H9 (cell line): ENCODE measurements at regions not wholly inside any gene's neighbourhood (a gene's known extent, or its start where the extent isn't known, plus 50 kb on each side); places are given as distances from the start of the nearest gene placed in this dataset.

Source experiments
- DNase-seq: peaks from one replicate; pipeline ENCODE4 v3.0.0-alpha.2; 2017
- H2AFZ ChIP-seq: one replicate; pipeline ENCODE4 v1.6.1; 2013; ENCODE audit warnings: mild to moderate bottlenecking, low read length, control low read depth, moderate library complexity
- H2AK5ac ChIP-seq: 2 replicates; pipeline ENCODE4 v1.6.1; 2013; ENCODE audit warnings: low read length, control low read depth, mixed read lengths; ENCODE audit not compliant: insufficient read length
- H2BK120ac ChIP-seq: one replicate; pipeline ENCODE4 v1.6.1; 2013; ENCODE audit warnings: low read depth, mild to moderate bottlenecking, low read length, control low read depth, inconsistent platforms; ENCODE audit not compliant: poor library complexity, severe bottlenecking
- H2BK12ac ChIP-seq: 2 replicates; pipeline ENCODE4 v1.6.1; 2013; ENCODE audit warnings: low read length, control low read depth, mixed read lengths, low read depth; ENCODE audit not compliant: insufficient read length
- H2BK15ac ChIP-seq: 2 replicates; pipeline ENCODE4 v1.6.1; 2013; ENCODE audit warnings: low read depth, low read length, control low read depth
- H2BK20ac ChIP-seq: one replicate; pipeline ENCODE4 v1.6.1; 2013; ENCODE audit warnings: low read depth, mild to moderate bottlenecking, low read length, control low read depth, inconsistent platforms; ENCODE audit not compliant: poor library complexity, severe bottlenecking
- H2BK5ac ChIP-seq: 2 replicates; pipeline ENCODE4 v1.6.1; 2013; ENCODE audit warnings: low read length, control low read depth, mixed read lengths; ENCODE audit not compliant: insufficient read length
- H3K14ac ChIP-seq: 2 replicates; pipeline ENCODE4 v1.6.1; 2013; ENCODE audit warnings: low read length, control low read depth; ENCODE audit not compliant: insufficient read depth
- H3K18ac ChIP-seq: 2 replicates; pipeline ENCODE4 v1.6.1; 2013; ENCODE audit warnings: low read depth, mild to moderate bottlenecking, mixed read lengths, low read length, control low read depth; ENCODE audit not compliant: insufficient read length
- H3K23ac ChIP-seq: 2 replicates; pipeline ENCODE4 v1.6.1; 2013; ENCODE audit warnings: low read length, control low read depth, mixed read lengths, low read depth; ENCODE audit not compliant: insufficient read length
- H3K23me2 ChIP-seq: 2 replicates; pipeline ENCODE4 v1.6.1; 2013; ENCODE audit warnings: low read depth, mild to moderate bottlenecking, mixed read lengths, low read length, control low read depth; ENCODE audit not compliant: insufficient read length, poor library complexity, severe bottlenecking
- H3K27ac ChIP-seq: 2 replicates; pipeline ENCODE4 v1.5.1; 2013; ENCODE audit warnings: low read length, control low read depth, mixed read lengths, low read depth; ENCODE audit not compliant: insufficient read length
- H3K27me3 ChIP-seq: 2 replicates; pipeline ENCODE4 v1.6.1; 2013; ENCODE audit warnings: low read length, control low read depth, inconsistent platforms; ENCODE audit not compliant: insufficient read depth
- H3K4ac ChIP-seq: 2 replicates; pipeline ENCODE4 v1.6.1; 2013; ENCODE audit warnings: low read depth, mild to moderate bottlenecking, control low read depth, inconsistent platforms, low read length, moderate library complexity
- H3K4me1 ChIP-seq: 2 replicates; pipeline ENCODE4 v1.6.1; 2013; ENCODE audit warnings: low read length, control low read depth, inconsistent platforms; ENCODE audit not compliant: insufficient read depth
- H3K4me2 ChIP-seq: 2 replicates; pipeline ENCODE4 v1.6.1; 2013; ENCODE audit warnings: low read length, control low read depth, mixed read lengths; ENCODE audit not compliant: insufficient read length, insufficient read depth
- H3K56ac ChIP-seq: 2 replicates; pipeline ENCODE4 v1.6.1; 2013; ENCODE audit warnings: low read depth, mild to moderate bottlenecking, mixed read lengths, low read length, control low read depth; ENCODE audit not compliant: insufficient read length
- H3K79me1 ChIP-seq: 2 replicates; pipeline ENCODE4 v1.6.1; 2013; ENCODE audit warnings: low read depth, mild to moderate bottlenecking, moderate library complexity, low read length, control low read depth, inconsistent platforms; ENCODE audit not compliant: insufficient read depth, poor library complexity, severe bottlenecking
- H3K79me2 ChIP-seq: 2 replicates; pipeline ENCODE4 v1.6.1; 2013; ENCODE audit warnings: low read length, control low read depth, inconsistent platforms; ENCODE audit not compliant: insufficient read depth
- H3K9ac ChIP-seq: 2 replicates; pipeline ENCODE4 v1.6.1; 2013; ENCODE audit warnings: low read length, control low read depth, mixed read lengths; ENCODE audit not compliant: insufficient read length; ENCODE audit errors: extremely low read depth
- H3K9me3 ChIP-seq: one replicate; pipeline ENCODE4 v1.6.1; 2013; ENCODE audit warnings: low read depth, low read length, inconsistent platforms; ENCODE audit not compliant: control insufficient read depth
- H3T11ph ChIP-seq: one replicate; pipeline ENCODE4 v1.6.1; 2013; ENCODE audit warnings: mild to moderate bottlenecking, low read length, control low read depth, inconsistent platforms
- H4K20me1 ChIP-seq: one replicate; pipeline ENCODE4 v1.6.1; 2013; ENCODE audit not compliant: control insufficient read depth, insufficient read length, insufficient read depth
- H4K5ac ChIP-seq: 2 replicates; pipeline ENCODE4 v1.6.1; 2013; ENCODE audit warnings: low read depth, mild to moderate bottlenecking, mixed read lengths, low read length, control low read depth; ENCODE audit not compliant: insufficient read length
- H4K8ac ChIP-seq: replicated peaks from 2 replicates; pipeline ENCODE4 v1.6.1; 2013; ENCODE audit warnings: low read length, control low read depth, mixed read lengths, low read depth; ENCODE audit not compliant: insufficient read length
- H4K91ac ChIP-seq: 2 replicates; pipeline ENCODE4 v1.6.1; 2013; ENCODE audit warnings: low read depth, mild to moderate bottlenecking, moderate library complexity, mixed read lengths, low read length, control low read depth; ENCODE audit not compliant: insufficient read length
- H3K27ac Mint-ChIP-seq, 3 experiments: 2 replicates in 2 of 3; 3 replicates in 1 of 3; pipeline ENCODE4 v1.8.0; 2020 to 2021; ENCODE audit warnings: mixed read lengths in 3 of 3, mild to moderate bottlenecking in 1 of 3, moderate library complexity in 1 of 3
- H3K27me3 Mint-ChIP-seq: 2 replicates; pipeline ENCODE4 v1.8.0; 2021; ENCODE audit warnings: low read depth, mild to moderate bottlenecking, moderate library complexity, mixed read lengths
- H3K36me3 Mint-ChIP-seq, 3 experiments: 2 replicates in 2 of 3; 3 replicates in 1 of 3; pipeline ENCODE4 v1.8.0; 2020 to 2021; ENCODE audit warnings: low read depth in 3 of 3, mixed read lengths in 3 of 3; ENCODE audit not compliant: insufficient read depth in 1 of 3
- H3K4me1 Mint-ChIP-seq, 2 experiments: 2 replicates each; pipeline ENCODE4 v1.8.0; 2020; ENCODE audit warnings: mixed read lengths in 2 of 2
- H3K4me3 Mint-ChIP-seq, 2 experiments: 2 replicates in 1 of 2; 3 replicates in 1 of 2; pipeline ENCODE4 v1.8.0; 2020 to 2021; ENCODE audit warnings: mild to moderate bottlenecking in 2 of 2, mixed read lengths in 2 of 2, moderate library complexity in 1 of 2
- H3K9me3 Mint-ChIP-seq, 2 experiments: 2 replicates in 1 of 2; 3 replicates in 1 of 2; pipeline ENCODE4 v1.8.0; 2020; ENCODE audit warnings: mild to moderate bottlenecking in 2 of 2, mixed read lengths in 2 of 2, moderate library complexity in 1 of 2
- CTCF ChIP-seq: fragments of 200-600 bp; sonication (generic); conservative IDR thresholded peaks from 3 replicates; pipeline ENCODE4 v1.8.0; 2021; ENCODE audit warnings: antibody characterized with exemption, mild to moderate bottlenecking
- WGBS: extraction: QIAGEN DNeasy Blood & Tissue Kit; methylation state at CpG from one replicate; pipeline ENCODE4 v1.1.7; 2013; ENCODE audit warnings: missing lambda C conversion rate, low lambda C conversion rate, mixed read lengths; ENCODE audit not compliant: insufficient read length; ENCODE audit errors: extremely low coverage; 5-methylcytosine and 5-hydroxymethylcytosine counted together

- Mint-ChIP-seq H3K36me3 (no peaks in the 10 kb centered on the region), H3K27ac (no peak overlapping the region), H3K4me3 (no peak overlapping the region), H3K4me1 (0 out of 4 replicates have a peak, but pooled peaks cover 0 to 4% of the 10 kb centered on the region in 2 experiments), H3K9me3 (no peaks in the 10 kb centered on the region; a peak in 1 of 5 replicates), H3K27me3 (no peaks in the 10 kb centered on the region)
- Histone ChIP-seq H2AK5ac (no peak overlapping the region), H2BK5ac (no peak overlapping the region), H3K9ac (no peak overlapping the region), H2AFZ (no peak overlapping the region), H3K4ac (no peak overlapping the region), H4K91ac (no peak overlapping the region), H2BK120ac (no peak overlapping the region), H4K20me1 (no peaks in the 10 kb centered on the region), H2BK12ac (no peak overlapping the region), H3K4me1 (no peaks in the 10 kb centered on the region), H3K56ac (no peak overlapping the region), H2BK15ac (no peak overlapping the region), H4K8ac (no peak overlapping the region), H3K18ac (no peak overlapping the region), H3K23me2 (no peaks in the 10 kb centered on the region), H3K27ac (no peak overlapping the region), H3K4me2 (no peak overlapping the region), H3K79me2 (no peaks in the 10 kb centered on the region), H4K5ac (no peak overlapping the region), H3K14ac (no peak overlapping the region), H3K9me3 (no peaks in the 10 kb centered on the region), H2BK20ac (no peak overlapping the region), H3K79me1 (no peaks in the 10 kb centered on the region), H3T11ph (no peak overlapping the region), H3K27me3 (no peaks in the 10 kb centered on the region), H3K23ac (no peak overlapping the region)
- DNase-seq: no peak
- WGBS: no CpG with 5 or more reads among the region's 1 CpG
- no peak for TF ChIP-seq CTCF
Measured at GRCh38 chr13:90016688-90017087, 1330.8 kb upstream of the MIR17HG start.
